Neutrophil (primary cell): ENCODE measurements at regions not wholly inside any gene's neighbourhood (a gene's known extent, or its start where the extent isn't known, plus 50 kb on each side); places are given as distances from the start of the nearest gene placed in this dataset.

Source experiments
- H3K27ac ChIP-seq: fragments of 200-600 bp; sonication (generic); 2 replicates; pipeline ENCODE4 v1.5.1; 2016; ENCODE audit warnings: mild to moderate bottlenecking, moderate library complexity
- H3K27me3 ChIP-seq: fragments of 200-600 bp; sonication (generic); 2 replicates; pipeline ENCODE4 v1.6.0; 2016; ENCODE audit warnings: mild to moderate bottlenecking
- H3K36me3 ChIP-seq: fragments of 200-600 bp; sonication (generic); 2 replicates; pipeline ENCODE4 v1.5.1; 2017
- H3K4me1 ChIP-seq, 2 experiments: fragments of 200-600 bp in 1 of 2; sonication (generic) in 1 of 2; 1 replicate in 1 of 2; 2 replicates in 1 of 2; pipeline versions ENCODE4 v1.5.1 to v1.6.1; 2013 to 2016; ENCODE audit warnings: low read depth in 1 of 2, low read length in 1 of 2, mild to moderate bottlenecking in 1 of 2, moderate library complexity in 1 of 2; ENCODE audit not compliant: control insufficient read depth in 1 of 2, insufficient read depth in 1 of 2
- H3K4me3 ChIP-seq, 2 experiments: fragments of 200-600 bp in 1 of 2; sonication (generic) in 1 of 2; 1 replicate in 1 of 2; 2 replicates in 1 of 2; pipeline ENCODE4 v1.5.1; 2013 to 2016; ENCODE audit warnings: low read depth in 1 of 2, low read length in 1 of 2, mild to moderate bottlenecking in 1 of 2, moderate library complexity in 1 of 2
- H3K9me3 ChIP-seq: fragments of 200-600 bp; sonication (generic); 2 replicates; pipeline ENCODE4 v1.5.1; 2016
- TF ChIP-seq, protein P1 (sequence below): fragments of 200-600 bp; sonication (generic); IDR thresholded peaks from 2 replicates; pipeline ENCODE4 v1.5.1; 2016; ENCODE audit warnings: antibody characterized with exemption

GRCh38 chr10:57018452-57018851, 657.4 kb upstream of the ZWINT start:
- Histone ChIP-seq H3K36me3 (no peaks in the 10 kb centered on the region), H3K27ac (no peak overlapping the region), H3K9me3 (no peaks in the 10 kb centered on the region), H3K27me3 (no peaks in the 10 kb centered on the region), H3K4me1 (no peaks in the 10 kb centered on the region), H3K4me3 (no peak overlapping the region)
- TF ChIP-seq, protein P1, sequence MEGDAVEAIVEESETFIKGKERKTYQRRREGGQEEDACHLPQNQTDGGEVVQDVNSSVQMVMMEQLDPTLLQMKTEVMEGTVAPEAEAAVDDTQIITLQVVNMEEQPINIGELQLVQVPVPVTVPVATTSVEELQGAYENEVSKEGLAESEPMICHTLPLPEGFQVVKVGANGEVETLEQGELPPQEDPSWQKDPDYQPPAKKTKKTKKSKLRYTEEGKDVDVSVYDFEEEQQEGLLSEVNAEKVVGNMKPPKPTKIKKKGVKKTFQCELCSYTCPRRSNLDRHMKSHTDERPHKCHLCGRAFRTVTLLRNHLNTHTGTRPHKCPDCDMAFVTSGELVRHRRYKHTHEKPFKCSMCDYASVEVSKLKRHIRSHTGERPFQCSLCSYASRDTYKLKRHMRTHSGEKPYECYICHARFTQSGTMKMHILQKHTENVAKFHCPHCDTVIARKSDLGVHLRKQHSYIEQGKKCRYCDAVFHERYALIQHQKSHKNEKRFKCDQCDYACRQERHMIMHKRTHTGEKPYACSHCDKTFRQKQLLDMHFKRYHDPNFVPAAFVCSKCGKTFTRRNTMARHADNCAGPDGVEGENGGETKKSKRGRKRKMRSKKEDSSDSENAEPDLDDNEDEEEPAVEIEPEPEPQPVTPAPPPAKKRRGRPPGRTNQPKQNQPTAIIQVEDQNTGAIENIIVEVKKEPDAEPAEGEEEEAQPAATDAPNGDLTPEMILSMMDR: no peak

DNA sequence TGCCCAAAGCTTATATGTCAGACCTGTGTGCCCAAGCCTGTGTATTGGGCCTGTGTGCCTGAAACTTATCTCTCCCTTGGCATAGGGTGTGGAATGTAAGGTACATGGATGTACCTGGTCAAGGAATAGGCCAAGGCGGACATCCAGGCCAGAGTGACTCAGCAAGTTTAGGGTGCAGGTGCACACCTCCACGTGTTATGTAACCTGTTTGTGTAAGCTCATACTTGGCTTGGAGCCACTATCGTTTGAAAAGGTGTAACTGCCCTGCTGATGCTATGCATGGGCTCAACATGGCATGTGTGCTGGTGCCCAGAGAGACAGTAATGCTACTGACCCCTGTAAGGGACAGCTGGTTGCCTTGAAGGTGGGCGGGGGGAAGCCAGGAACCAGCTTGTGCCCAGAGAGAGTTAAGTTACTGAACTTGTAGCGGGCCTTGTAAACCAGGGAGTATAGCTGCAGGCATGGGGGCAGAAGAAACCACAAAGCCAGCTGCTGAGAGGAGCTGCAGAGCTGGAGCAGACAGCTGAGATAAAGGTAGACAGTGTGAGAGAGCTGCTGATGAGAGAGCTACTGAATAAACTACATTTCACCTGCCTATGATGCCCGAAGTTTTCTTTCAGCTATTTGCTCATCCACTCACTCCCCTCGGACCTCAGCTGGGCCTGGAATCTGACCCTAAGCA, 656.4 kb upstream of the ZWINT start:
- Histone ChIP-seq H3K27me3 (no peaks in the 10 kb centered on the region), H3K4me3 (no peak overlapping the region), H3K36me3 (no peaks in the 10 kb centered on the region), H3K27ac (no peak overlapping the region), H3K9me3 (no peaks in the 10 kb centered on the region), H3K4me1 (no peaks in the 10 kb centered on the region)
- TF ChIP-seq, protein P1: no peak

DNA sequence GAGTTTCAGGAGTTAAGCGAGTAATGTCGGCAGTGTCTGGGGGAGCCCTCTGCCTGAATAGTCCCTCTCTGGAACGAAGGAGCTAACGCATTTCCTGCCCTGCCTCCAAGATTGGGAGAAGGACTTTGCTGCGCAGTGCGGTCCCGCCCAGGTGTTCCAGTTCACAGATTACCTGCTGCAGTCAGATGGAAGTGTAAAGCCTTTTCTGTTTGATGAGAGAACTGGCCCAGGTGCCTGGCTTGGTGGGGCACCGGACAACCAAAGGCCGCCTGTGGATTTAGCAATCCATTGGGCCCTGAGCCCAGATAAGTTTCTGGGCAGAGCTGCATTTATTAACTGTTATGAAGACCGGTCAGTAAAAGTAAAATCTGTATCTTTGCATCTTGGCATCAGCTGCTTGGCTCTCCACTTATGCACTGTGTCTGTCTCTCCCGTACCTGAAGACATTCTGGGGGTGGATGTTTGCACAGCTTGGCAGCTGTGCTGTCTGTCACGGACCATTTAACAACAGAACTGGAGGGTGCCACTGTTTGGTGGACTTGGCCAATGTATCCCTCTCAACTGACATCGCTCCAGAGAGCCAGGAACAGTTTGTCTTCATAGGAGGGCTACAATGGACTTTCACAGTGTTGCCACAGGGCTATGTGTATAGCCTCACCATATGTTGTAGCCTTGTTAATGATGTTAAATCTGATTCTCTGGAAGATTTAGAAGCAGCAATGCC, 654.7 kb upstream of the ZWINT start:
- TF ChIP-seq, protein P1: no peak
- H3K4me1 ChIP-seq: no peaks in the 10 kb centered on the region

GRCh38 chr10:57015187-57015586, 654.1 kb upstream of the ZWINT start:
- Histone ChIP-seq H3K27ac (no peak overlapping the region), H3K4me3 (no peak overlapping the region), H3K9me3 (no peaks in the 10 kb centered on the region), H3K36me3 (no peaks in the 10 kb centered on the region), H3K4me1 (no peaks in the 10 kb centered on the region), H3K27me3 (no peaks in the 10 kb centered on the region)
- TF ChIP-seq, protein P1: no peak

More for the DNA sequence above, 654.7 kb upstream of the ZWINT start:
- no peaks in the 10 kb centered on the region for H3K27me3 ChIP-seq
- no peaks in the 10 kb centered on the region for H3K36me3 ChIP-seq
- no peaks in the 10 kb centered on the region for H3K9me3 ChIP-seq
- H3K4me3 ChIP-seq: no peak overlapping the region
- no peak overlapping the region for H3K27ac ChIP-seq

DNA sequence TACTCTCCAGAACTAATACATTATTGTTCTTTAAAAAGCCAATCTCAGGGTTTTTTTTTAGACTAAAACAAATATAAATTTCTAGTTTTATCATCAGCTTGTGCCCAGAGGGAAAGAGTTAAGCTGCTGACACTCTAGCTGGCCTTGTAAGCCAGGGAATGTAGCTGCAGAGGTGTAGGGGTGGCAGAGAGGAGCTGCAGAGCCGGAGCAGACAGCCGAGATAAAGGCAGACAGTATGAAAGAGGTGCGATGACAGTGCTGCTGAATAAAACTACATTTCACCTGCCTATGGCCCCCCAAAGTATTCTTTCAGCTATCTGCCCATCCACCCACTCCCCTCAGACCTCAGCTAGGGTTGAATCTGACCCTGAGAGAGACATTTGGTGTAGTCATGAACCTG, 653.7 kb upstream of the ZWINT start:
- H3K4me3 ChIP-seq: no peak overlapping the region
- H3K9me3 ChIP-seq: no peaks in the 10 kb centered on the region
- TF ChIP-seq, protein P1: no peak
- H3K36me3 ChIP-seq: no peaks in the 10 kb centered on the region
- H3K27me3 ChIP-seq: no peaks in the 10 kb centered on the region
- no peaks in the 10 kb centered on the region for H3K4me1 ChIP-seq
- H3K27ac ChIP-seq: no peak overlapping the region
